ENCODE measurements at regions not wholly inside any gene's neighbourhood (a gene's known extent, or its start where the extent isn't known, plus 50 kb on each side); places are given as distances from the start of the nearest gene placed in this dataset.
"Not testable (repeated sequence)": the region's sequence is repeated elsewhere in the genome, so short reads cannot be mapped to it uniquely, and the experiment has no call there.

DNA sequence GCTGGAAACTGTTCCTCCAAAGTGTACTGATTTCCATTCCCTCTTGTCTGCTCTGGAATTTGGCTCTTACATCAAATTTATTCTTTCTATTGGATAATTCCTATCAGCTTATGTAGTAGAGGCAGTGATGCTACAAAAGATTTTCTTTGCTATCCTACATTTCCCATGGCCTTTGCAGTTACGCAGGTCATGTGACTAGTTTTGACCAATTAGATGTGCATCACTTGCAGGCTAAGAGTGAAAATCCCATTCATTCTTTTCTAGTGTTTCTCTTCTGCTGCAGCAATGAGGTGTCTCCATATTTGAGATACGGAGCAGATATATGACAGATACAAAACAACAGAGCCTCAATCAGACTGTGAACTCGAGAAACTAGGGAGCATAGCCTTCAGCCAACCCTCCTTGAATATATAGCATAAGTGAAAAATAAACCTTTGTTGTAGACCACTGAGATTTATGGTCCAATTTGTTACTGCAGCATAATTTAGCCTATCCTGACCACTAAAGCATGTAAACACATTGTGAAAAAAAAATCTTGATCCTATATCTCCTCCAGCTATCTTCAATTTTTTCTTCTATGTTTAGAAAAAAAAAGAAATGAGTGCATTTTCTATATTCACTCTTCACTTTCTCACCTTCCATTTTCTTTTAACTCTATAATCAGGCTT, 102.0 kb downstream of the HNMT start:
- no peak for DNase-seq (ENCODE audit: low spot score)

DNA sequence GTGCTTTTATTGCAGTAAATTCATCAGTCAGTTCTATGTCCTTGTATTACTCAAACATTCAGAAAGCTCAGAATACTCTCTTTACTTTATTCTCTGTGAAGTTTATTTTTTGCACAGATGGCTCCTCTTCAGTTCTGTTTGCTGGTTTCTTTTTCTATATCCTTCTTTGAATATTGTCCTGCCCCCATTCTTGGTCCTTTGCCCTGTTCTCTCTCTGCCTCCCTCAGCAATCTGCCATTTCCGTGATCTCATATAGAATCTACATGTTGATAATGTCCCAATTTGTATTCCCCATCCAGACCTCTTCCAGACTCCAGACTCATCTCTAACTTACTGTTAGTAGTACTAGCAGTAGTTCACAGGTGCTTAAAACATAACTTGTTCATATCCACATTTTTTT, 102.6 kb downstream of the HNMT start:
- DNase-seq (ENCODE audit: low spot score), result no peak

DNA sequence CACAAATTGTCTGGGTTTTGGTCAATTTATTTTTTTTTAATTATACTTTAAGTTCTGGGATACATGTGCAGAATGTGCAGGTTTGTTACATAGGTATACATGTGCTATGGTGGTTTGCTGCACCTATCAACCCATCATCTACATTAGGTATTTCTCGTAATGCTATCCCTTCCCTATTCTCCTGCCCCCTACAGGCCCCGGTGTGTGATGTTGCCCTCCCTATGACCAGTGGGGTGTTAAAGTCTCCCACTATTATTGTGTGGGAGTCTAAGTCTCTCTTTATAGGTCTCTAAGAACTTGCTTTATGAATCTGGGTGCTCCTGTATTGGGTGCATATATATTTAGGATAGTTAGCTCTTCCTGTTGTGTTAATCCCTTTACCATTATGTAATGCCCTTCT, 104.4 kb downstream of the HNMT start:
- DNase-seq (ENCODE audit: low spot score), result not testable (repeated sequence)

DNA sequence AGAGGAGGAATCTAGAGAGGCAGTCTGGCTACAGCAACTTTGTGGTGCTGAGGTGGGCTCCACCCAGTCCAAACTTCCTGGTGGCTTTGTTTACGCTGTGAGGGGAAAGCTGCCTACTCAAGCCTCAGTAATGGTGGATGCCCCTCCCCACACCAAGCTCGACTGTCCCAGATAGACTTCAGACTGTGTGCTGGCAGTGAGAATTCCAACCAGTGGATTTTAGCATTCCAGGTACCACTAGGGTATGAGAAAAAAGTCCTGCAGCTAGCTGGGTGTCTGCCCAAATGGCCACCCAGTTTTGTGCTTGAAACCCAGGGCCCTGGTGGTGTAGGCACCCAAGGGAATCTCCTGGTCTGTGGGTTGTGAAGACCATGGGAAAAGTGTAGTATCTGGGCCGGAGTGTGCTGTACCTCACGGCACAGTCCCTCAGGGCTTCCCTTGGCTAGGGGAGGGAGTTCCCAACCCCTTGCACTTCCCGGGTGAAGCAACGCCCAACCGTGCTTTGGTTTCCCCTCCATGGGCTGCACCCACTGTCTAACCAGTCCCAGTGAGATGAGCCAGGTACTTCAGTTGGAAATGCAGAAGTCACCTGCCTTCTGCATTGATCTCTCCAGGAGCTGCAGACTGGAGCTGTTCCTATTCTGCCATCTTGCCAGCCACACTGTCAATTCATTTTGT, 106.9 kb downstream of the HNMT start:
- DNase-seq (ENCODE audit: low spot score), result peak; percentile 10

DNA sequence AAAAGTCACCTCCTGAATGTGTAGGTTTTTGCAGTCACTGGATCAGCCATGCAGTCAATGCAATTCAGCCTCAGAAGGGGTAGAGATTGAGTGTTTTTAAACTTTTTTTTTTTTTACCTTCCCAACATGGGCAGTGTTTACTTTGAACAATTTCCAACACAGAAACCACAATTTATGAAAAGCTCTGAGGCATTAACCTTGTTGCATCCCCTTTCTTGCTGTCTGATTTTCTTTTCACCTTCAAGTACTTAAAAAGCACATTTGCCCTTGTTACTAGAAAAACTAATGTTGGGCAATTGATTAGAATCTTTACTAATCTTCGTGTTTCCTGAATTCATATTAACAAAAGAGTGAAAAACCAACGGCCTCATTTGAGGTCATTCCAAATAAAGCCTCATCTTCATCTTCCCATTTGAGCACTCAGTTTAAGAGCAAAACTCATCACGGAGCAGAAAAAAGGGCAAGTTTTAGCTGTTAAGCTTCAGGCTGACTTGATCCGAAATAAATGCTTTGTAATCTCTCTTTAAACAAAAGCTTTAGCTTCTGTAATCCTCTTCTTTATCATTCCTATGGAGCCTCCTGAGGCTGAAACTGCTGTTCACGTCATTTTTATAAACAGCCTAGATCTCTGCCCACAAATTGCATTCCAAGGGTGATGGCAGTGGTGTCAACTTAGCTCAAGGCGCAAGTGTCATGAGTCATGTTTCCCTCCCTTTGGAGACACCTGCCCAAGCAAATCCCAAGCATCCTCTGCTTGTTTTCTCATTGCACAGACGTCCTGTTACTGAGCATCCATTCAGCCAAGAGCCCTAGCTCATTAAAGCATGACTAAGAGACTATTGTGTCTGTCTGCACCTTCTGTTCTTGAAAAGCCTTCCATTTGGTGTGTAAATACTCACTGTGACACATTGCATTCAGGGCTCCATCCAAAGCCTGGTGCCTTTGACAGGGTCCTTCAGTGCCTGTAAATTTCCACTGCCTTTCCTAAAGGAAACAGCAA, 107.7 kb downstream of the HNMT start:
- peak; percentile 98 for DNase-seq (ENCODE audit: low spot score)

DNA sequence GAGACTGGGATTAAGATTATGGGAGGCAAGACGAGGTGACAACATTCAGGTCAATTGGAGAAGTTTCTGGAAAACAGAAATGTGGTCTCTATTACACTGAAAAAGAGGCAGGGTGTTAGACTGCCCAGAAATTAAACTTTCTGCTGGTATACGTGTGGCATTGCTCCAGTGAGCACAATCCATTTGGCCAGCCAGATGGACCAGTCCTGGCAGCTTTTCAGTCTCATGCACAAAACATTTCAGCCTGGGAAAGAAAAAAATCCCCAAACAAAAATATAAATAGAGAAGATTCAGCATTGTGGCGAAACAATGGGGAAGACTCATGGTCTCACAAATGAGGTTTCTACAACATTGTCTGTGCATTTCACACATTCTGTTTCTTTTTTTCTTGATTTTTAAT, 113.9 kb downstream of the HNMT start:
- DNase-seq (ENCODE audit: low spot score), result no peak

DNA sequence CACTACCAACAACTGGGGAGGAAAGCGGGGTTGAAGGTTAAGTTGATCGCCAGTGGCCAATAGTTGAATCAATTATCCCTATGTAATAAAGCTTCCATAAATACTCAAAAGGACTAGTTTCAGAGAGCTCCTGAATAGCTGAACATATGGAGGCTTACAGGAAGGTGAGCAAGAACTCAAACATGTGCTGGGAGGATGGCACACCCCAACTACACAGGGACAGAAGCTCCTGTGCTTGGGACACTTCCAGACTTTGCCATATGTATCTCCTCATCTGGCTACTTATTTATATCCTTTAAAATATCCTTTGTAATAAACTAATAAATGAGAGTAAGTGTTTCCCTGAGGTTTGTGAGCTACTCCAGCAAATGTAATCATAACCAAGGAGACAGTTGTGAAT, 115.7 kb downstream of the HNMT start:
- DNase-seq (ENCODE audit: low spot score), result no peak

DNA sequence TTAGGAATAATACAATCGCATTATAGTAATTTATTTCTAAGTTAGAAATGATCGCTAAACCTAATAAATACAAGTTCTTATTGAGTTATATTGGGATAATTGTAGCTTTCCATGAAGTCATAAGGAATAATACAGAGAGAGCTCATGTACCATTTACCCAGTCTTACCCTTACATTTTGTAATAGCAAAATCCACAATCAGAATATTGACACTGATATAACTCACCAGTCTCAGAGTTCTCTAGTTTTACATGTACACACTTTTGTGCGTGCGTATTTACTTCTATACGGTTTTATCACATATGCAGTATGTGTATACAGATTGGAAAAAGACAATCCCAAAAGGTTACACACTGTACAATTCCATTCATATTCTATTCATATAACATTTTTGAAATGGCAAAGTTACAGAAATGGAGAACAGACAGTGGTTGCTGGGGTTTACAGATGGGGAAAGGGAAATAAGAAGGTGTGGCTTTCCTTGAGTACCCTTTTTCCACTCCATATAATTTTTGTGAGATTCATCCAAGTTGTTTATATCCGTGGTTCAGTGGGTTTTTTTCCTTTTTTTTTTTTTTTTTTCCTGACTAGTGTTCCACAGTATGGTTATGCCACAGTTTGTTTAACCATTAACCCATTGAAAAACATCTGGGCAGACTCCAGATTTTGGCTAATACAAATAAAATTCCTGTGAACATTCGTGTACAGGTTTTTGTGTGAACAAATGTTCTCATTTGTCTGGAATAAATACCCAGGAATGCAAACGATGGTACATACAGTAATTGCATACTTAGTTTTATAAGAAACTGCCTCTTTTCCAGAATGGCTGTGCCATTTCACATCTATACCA, 117.2 kb downstream of the HNMT start:
- no peak for DNase-seq (ENCODE audit: low spot score)

DNA sequence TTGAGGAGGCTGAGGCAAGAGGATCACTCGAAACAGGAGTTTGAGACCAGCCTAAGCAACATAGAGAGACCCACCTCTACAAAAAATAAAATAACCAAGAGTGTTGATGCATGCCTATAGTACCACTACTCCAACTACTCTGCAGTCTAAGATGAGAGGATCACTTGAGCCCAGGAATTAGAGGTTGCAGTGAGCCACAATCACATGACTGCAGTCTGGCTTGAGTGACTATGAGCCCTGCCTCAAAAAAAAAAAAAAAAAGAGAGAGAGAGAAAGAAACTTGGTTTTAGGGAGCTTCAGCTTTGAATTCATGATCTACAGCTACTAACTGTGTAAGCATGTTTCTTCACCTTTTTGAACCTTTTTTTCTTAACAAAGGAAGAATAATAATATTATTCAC, 119.9 kb downstream of the HNMT start:
- no peak for DNase-seq (ENCODE audit: low spot score)

DNA sequence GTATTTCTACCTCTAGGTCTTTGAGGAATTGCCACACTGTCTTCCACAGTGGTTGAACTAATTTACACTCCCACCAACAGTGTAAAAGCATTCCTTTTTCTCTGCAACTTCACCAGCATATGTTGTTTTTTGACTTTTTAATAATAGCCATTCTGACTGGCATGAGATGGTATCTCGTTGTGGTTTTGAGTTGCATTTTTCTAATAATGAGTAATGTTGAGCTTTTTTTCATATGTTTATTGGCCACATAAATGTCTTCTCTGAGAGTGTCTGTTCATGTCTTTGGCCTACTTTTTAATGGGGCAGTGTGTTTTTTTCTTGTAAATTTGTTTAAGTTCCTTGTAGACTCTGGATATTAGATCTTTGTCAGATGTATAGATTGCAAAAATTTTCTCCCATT, 121.2 kb downstream of the HNMT start:
- DNase-seq (ENCODE audit: low spot score), result peak; percentile 19

DNA sequence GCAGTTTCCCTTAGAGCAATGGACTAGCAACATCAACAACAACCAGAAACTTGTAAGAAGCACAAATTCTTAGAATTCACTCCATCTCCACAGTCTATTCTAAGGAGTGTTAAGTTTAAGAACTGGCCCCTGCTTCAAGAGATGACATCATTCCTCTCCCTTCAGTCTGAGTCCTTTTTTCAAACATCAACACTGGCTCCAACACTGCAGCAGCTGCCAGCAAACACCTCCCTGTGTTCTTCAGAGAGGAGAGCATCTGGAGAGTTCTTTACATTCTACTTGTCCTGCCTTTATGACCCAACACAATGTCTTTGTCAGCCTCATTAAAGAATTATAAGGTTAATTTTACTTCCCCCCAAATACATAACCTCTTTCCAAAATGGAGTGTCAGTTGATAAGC, 122.3 kb downstream of the HNMT start:
- peak; percentile 49 for DNase-seq (ENCODE audit: low spot score)

DNA sequence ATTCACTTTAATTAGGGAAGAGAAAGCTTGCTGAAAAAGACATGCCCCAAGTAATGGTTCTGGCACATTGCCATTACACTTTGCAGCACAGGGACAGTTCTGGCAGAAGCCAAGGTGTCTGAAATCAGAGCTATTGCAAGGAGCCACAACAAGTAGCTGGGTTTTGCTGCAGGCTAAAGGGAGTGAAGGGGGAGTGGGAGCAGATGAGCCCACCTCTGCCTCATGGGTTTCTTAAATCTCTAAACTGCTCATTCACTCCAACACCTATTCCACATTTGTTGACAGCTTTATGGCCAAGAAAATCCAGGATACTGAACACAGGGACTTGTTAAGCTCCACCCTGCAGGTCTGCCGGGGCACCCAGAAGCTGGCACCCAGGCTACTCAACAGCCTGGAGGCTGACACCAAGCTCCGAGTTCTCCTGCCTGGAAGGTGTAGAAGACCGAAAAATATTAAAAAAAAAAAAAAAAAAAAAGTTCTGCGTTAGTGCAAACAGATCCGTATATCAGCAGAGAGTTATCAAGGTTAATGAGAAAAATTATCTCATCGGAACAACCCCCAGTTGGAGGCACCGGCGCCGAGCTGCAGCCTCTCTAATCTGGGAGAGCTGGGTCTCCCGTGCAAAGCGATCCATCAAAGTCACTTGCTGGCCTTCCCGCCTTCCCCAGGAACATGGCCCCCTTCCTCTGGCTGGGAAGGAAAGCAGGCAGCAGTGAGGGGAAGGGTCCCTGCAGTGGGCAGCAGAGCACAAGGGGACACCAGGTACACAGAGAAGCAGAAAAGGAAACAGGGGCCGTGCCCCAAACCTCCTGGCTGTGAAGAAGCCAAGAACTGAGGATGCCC, 123.7 kb downstream of the HNMT start:
- DNase-seq (ENCODE audit: low spot score), result no peak

DNA sequence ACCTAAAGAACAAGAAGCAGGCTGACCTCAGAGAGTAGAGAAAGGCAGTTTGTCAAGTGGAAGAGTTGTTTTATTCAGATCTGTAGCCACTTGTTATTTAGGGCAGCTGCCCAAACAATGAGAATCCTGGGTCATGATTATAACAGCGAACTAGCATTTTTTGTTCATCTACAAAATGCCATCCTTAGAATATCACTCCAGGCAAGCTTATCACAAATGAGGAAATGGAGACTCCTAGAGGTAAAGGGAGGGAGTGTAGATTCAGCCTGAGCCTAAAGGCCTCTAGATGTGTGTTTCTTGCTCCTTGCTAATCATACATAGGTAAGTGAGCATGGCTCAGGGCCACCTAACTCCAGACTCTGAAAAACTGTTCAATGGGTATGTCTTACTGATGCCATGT, 126.1 kb downstream of the HNMT start:
- DNase-seq (ENCODE audit: low spot score), result peak; percentile 54

DNA sequence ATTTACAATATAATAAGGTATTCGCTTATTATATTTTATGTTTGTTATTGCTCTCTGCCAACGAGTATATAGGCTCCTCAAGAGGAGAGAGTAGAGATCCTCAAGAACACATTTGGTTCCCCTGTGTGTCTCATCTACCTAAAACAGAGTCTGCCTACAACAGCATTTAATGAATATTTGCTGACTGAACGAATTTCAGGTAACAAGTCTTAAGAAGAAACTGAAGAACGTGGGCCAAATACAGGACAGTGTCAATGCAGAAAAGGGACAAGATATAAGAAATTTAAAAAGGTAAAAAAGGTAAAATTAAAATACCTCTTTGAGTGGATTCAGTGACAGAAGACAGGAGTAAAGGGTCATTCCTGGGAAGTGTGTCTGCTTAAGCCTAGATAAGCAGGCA, 129.2 kb downstream of the HNMT start:
- no peak for DNase-seq (ENCODE audit: low spot score)

DNA sequence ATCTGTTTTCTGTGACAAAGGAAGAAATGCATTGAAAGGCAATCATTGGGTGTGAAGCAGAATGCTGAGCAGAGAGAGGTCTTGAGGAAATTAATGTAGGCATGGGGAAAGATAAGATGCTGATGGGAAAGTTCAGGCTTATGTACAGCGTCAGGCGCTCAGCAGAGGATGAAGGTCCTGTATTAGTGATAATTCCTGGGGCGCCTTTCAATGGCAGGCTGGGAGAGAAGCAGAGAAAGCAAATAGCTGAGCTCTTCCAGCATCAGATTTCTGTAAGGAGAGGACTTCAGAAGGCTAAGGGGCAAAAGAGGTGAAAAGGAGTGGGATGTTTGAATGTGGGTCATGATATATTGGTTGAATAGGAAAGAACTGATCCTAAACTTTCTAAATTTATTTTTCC, 129.8 kb downstream of the HNMT start:
- DNase-seq (ENCODE audit: low spot score), result no peak

DNA sequence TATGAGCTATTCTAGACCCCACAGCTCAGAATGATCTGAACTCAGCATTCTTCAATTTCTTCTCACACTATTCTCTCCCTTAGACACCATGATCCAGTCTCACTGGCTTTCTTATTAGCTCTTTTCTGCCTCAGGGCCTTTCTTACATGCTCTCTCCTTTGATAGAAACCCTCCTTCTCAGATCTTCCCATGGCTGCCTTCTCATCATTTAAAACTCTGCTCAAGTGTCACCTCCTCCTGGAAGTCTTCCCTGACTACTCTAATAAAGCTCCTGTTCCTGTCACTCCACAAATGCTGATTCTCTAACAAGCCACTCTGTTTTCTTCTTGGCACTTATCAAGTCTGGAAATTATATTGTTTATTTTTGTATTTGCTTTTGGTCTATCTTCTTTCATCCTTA, 131.1 kb downstream of the HNMT start:
- DNase-seq (ENCODE audit: low spot score), result no peak

DNA sequence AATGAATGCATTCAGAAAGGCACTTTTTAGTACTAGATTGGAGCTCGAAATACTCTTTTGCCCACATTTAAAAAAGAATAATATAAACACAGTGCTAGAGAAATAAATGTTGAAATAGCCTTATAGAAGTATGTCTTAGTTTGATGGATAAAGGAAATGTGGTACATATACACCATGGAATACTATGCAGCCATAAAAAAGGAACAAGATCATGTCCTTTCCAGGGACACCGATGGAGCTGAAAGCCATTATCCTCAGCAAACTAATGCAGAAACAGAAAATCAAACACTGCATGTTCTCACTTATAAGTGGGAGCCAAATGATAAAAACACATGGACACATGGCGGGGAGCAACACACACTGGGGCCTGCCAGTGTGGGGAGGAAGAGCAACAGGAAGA, 135.0 kb downstream of the HNMT start:
- not testable (repeated sequence) for DNase-seq (ENCODE audit: low spot score)

DNA sequence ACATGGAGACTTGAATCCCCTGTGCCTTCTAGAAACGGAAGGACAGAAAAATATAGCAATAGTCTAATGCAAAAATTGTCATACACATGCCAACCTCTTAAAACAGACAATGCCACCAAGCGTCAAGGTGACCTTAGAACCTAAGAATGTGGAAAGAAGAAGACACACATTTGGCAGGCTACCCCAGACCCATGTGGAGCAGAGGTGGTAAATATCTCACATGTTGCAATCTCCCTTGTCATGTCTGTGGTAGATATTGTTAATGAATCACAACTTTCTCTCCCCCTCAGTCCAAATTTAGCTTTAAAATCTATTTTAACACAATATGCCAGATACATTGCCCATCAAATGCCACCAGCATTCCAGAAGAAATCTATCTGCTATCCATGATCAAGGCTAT, 137.4 kb downstream of the HNMT start:
- DNase-seq (ENCODE audit: low spot score), result no peak

DNA sequence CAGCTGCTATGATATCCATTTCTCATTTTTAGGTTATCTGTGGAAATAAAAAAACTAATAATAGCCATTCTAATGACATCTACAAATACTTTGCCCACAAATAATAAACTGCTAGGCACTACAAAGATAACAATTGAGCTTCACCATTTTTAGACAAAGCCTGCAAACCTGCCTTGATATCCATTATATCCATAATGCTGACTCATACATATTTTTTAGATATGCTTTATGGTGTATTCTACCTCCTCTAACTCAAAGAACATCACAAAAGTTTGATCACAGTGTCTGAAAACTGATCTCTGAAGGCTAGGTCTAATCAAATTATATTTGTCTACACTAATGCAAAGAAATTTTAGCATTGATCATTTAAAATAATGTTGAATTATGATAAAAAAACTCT, 138.4 kb downstream of the HNMT start:
- DNase-seq (ENCODE audit: low spot score), result no peak

DNA sequence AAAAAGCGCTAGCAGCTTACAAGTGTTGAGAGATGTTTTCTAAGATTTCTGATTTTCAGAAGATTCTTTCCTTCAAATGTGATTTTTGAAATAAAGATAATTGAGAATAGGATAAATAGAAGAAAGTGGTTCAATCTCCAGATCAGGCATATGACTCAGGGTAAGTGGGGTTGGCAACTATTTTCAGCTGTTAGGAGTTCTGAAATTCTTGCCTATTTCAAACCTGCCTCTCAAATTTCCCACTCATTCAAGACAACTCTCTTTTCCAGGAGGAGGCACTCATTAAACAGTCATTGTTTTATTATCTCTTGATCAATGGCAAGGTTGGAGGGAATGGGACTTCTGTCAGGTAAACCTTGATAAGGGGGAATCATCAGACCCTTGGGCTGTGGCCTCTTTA, 138.9 kb downstream of the HNMT start:
- no peak for DNase-seq (ENCODE audit: low spot score)

DNA sequence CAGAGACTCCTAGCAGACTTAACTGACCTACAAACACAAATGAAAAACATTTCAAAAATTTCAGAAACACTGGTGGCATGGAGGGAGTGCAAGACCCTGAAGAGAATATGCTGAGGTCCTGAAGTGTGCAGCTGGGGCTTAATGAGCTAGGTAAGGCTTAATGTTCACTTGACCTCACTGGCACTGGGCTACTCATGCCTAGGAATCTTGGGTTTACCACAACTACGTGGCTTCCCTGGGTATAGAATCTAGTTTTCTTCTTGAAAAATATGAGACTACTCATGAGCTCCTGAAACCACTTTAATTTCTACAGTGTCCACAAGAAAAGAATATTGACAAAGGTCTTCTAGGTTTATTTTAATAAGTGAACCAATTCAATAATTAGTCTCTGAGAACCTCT, 139.8 kb downstream of the HNMT start:
- no peak for DNase-seq (ENCODE audit: low spot score)
